ENCODE measurements at regions not wholly inside any gene's neighbourhood (a gene's known extent, or its start where the extent isn't known, plus 50 kb on each side); places are given as distances from the start of the nearest gene placed in this dataset.

GRCh38 chr5:142254431-142254830, 70.4 kb downstream of the SPRY4 start (continued):
- TF ChIP-seq EP300 (IDR thresholded peaks at IDR 0.05; ENCODE audit: borderline replicate concordance in 1 of 2, low read depth in 2 of 2, low read length in 2 of 2): no peak
